Liver (tissue), 7 donors: ENCODE measurements at regions not wholly inside any gene's neighbourhood (a gene's known extent, or its start where the extent isn't known, plus 50 kb on each side); places are given as distances from the start of the nearest gene placed in this dataset.
A peak's percentile ranks its signal among the peaks of the same experiment; 100 is the strongest.

Experiments
- DNase-seq: peaks from one replicate; pipeline ENCODE4 v3.0.0-alpha.2; 2017; ENCODE audit warnings: low spot score
- H3K27ac ChIP-seq, 2 donors: one replicate each; pipeline ENCODE4 v1.7.0; 2013; ENCODE audit warnings: inconsistent platforms in 2 of 2, low read length in 2 of 2, control low read depth in 1 of 2, low read depth in 1 of 2, mild to moderate bottlenecking in 1 of 2
- H3K27me3 ChIP-seq, 4 donors: one replicate each; pipeline versions ENCODE4 v1.6.1 to v1.7.0; 2013; ENCODE audit warnings: low read length in 3 of 4, inconsistent platforms in 1 of 4, mild to moderate bottlenecking in 1 of 4, moderate library complexity in 1 of 4; ENCODE audit not compliant: control insufficient read depth in 4 of 4, insufficient read depth in 4 of 4
- H3K36me3 ChIP-seq, 4 donors: one replicate each; pipeline versions ENCODE4 v1.6.1 to v1.7.0; 2013; ENCODE audit warnings: low read length in 3 of 4, mild to moderate bottlenecking in 3 of 4, low read depth in 1 of 4, moderate library complexity in 1 of 4; ENCODE audit not compliant: control insufficient read depth in 4 of 4, insufficient read depth in 3 of 4
- H3K4me1 ChIP-seq, 4 donors: one replicate each; pipeline versions ENCODE4 v1.6.1 to v1.7.0; 2013; ENCODE audit warnings: low read length in 3 of 4, mild to moderate bottlenecking in 3 of 4, moderate library complexity in 1 of 4; ENCODE audit not compliant: control insufficient read depth in 4 of 4, insufficient read depth in 4 of 4
- H3K4me3 ChIP-seq, 3 donors: one replicate each; pipeline versions ENCODE4 v1.6.1 to v1.7.0; 2013; ENCODE audit warnings: low read length in 3 of 3, control low read depth in 1 of 3, low read depth in 1 of 3, mild to moderate bottlenecking in 1 of 3
- H3K9ac ChIP-seq, 2 donors: one replicate each; pipeline ENCODE4 v1.7.0; 2013; ENCODE audit warnings: low read length in 2 of 2, mild to moderate bottlenecking in 2 of 2, moderate library complexity in 2 of 2, control low read depth in 1 of 2, low read depth in 1 of 2
- H3K9me3 ChIP-seq, 4 donors: one replicate each; pipeline versions ENCODE4 v1.6.1 to v1.7.0; 2013; ENCODE audit warnings: low read length in 3 of 4; ENCODE audit not compliant: control insufficient read depth in 4 of 4
- GABPA ChIP-seq, 2 donors: IDR thresholded peaks in 1 of 2; conservative IDR thresholded peaks in 1 of 2; 2 replicates each; pipeline ENCODE4 v1.6.1; 2016; ENCODE audit warnings: antibody characterized with exemption in 2 of 2, mild to moderate bottlenecking in 1 of 2, moderate library complexity in 1 of 2
- HNF4G ChIP-seq: IDR thresholded peaks from 2 replicates; pipeline ENCODE4 v1.6.1; 2016; ENCODE audit warnings: antibody characterized with exemption
- JUND ChIP-seq, 2 donors: IDR thresholded peaks; 2 replicates each; pipeline ENCODE4 v1.6.1; 2016; ENCODE audit warnings: antibody characterized with exemption in 2 of 2
- NR2F2 ChIP-seq: IDR thresholded peaks from 2 replicates; pipeline ENCODE4 v1.6.1; 2016; ENCODE audit warnings: antibody characterized with exemption
- RAD21 ChIP-seq, 2 donors: IDR thresholded peaks; 2 replicates each; pipeline ENCODE4 v1.6.1; 2016; ENCODE audit warnings: antibody characterized with exemption in 2 of 2, mild to moderate bottlenecking in 2 of 2
- WGBS: extraction: QIAGEN DNeasy Blood & Tissue Kit; methylation state at CpG from one replicate; pipeline ENCODE4 v1.1.7; 2013; 5-methylcytosine and 5-hydroxymethylcytosine counted together
- TF ChIP-seq, protein P1 (sequence below): IDR thresholded peaks from 2 replicates; pipeline ENCODE4 v1.6.1; 2016; ENCODE audit warnings: antibody characterized with exemption
- TF ChIP-seq, protein P2 (sequence below): IDR thresholded peaks from 2 replicates; pipeline ENCODE4 v1.6.1; 2016; ENCODE audit warnings: antibody characterized with exemption, mild to moderate bottlenecking
- donor health status: healthy.
- donor health status: healthy.
- donor health status: healthy.
- donor health status: healthy.

DNA sequence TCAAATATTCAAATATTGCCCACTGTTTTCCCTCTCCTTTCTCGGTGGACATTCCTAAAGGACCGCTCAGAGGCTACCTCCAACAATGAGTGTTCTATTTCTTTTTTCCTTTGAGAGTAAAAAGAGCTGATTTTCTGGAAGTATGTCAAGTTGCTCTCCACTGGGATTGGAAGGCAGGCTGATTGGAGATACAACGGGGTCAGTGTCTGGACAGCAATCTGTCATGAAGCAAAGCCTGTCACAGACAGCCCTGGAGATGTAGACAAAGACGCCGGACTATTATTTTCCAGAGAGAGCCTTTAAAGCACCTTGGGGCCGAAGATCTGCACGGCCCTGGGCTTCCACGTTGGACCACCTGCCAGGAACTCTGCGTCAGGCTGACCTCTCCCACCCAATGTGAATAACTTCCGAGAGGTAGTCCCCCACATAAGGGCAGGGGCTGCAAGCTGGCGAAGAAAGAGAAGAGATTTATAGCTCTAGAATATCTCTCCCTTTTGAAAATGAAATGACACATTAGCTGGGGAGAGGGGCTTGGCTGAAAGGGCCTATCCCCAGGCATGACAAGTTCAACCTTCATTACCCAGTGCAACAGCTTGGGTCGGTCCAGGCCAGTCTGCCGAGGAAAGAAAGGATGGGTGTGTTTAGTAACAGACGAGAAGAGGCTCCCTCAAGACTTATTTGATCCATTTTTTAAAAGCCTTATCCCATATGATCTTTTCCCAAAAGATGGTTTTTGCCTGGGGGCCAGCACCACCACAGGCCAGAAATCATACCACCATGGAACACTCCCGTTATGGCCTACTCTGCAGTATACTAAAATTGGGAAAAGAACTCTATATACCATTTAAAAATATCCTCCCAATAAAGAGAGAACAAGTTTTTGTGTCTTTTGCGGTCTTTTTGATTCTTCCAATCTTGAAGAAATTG, 131.1 kb downstream of the OLIG3 start:
- Histone ChIP-seq H3K27ac (no peak overlapping the region), H3K27me3 (no peaks in the 10 kb centered on the region), H3K36me3 (no peaks in the 10 kb centered on the region), H3K4me3 (no peak overlapping the region), H3K4me1 (no peaks in the 10 kb centered on the region), H3K9me3 (no peaks in the 10 kb centered on the region), H3K9ac (no peak overlapping the region)
- TF ChIP-seq, protein P1, sequence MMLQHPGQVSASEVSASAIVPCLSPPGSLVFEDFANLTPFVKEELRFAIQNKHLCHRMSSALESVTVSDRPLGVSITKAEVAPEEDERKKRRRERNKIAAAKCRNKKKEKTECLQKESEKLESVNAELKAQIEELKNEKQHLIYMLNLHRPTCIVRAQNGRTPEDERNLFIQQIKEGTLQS, result no peak
- no peak for TF ChIP-seq GABPA (IDR thresholded peaks at IDR 0.05 in 1 of 2, conservative IDR thresholded peaks at IDR 0.05 in 1 of 2)
- no peak for TF ChIP-seq RAD21 (IDR thresholded peaks at IDR 0.05)
- no peak for TF ChIP-seq NR2F2
- DNase-seq, result no peak
- WGBS, result 91% methylated on average over 16 of the region's 16 CpGs

DNA sequence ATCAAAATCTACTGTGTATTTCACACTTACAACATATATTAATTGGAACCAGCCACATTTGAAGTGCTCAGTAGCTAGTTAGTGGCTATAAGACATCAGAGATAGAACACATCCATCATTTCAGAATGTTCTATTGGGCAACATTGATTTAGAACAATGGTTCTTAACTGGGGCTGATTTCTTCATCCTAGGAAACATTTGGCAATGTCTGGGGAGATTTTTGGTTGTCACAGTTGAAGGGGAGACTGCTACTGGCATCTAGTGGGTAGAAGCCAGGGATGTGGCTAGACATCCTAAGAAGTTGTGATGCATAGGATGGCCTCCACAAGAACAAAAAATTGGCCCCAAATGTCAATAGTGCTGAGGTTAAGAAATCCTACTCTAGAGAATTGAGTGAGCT, 132.5 kb downstream of the OLIG3 start:
- Histone ChIP-seq H3K27ac (no peak overlapping the region), H3K4me3 (no peak overlapping the region), H3K36me3 (no peaks in the 10 kb centered on the region), H3K4me1 (peaks cover 0 to 6% (median 2%) of the 10 kb centered on the region in 4 donors), H3K27me3 (no peaks in the 10 kb centered on the region), H3K9me3 (no peaks in the 10 kb centered on the region), H3K9ac (no peak overlapping the region)
- TF ChIP-seq RAD21 (IDR thresholded peaks at IDR 0.05), result peak in 1 of 2 donors; percentile 21
- TF ChIP-seq JUND (IDR thresholded peaks at IDR 0.05), result no peak
- no peak for DNase-seq

DNA sequence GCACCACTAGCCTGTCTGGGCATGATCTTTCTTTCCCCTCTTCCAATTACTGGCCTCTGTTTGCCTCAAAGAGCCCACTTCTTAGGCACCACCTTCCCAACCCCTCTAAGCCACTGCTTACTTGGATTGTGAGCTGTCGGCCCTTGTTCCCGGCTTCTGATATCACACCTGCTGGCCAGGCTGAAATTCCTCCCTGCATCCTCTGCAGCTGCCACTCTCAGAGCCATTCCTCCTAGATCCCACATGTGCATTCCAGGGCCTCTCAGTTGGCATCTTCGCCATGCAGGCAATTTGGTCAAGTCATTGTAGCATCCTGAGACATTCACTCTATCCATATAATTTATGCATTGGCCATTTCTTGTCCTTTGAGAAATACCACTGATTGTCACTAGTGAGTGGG, 135.9 kb downstream of the OLIG3 start:
- H3K27ac ChIP-seq, result no peak overlapping the region
- no peak for TF ChIP-seq HNF4G
- WGBS, result 91% methylated on average over 3 of the region's 3 CpGs
- H3K36me3 ChIP-seq, result no peaks in the 10 kb centered on the region
- H3K9ac ChIP-seq, result no peak overlapping the region
- DNase-seq, result no peak
- H3K4me1 ChIP-seq, result peaks cover 4 to 21% (median 12%) of the 10 kb centered on the region in 4 donors
- no peaks in the 10 kb centered on the region for H3K27me3 ChIP-seq
- H3K4me3 ChIP-seq, result no peak overlapping the region
- H3K9me3 ChIP-seq, result no peaks in the 10 kb centered on the region

DNA sequence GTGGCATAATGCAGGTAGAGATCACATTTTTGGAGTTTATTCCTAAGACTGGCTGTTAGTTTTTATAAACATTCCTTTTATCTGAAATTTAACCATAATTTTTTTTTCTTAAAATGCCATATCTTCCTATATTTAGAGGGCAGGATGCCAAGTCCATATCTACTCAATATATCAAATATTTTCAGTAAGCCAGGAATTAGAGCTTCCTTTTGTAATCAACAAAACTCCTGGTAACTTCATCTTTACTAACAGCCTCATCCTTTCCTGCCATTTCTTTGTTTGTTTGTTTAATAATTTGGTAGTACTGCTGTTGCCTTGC, 136.3 kb downstream of the OLIG3 start:
- Histone ChIP-seq H3K9ac (no peak overlapping the region), H3K27me3 (no peaks in the 10 kb centered on the region), H3K36me3 (no peaks in the 10 kb centered on the region), H3K27ac (no peak overlapping the region), H3K9me3 (no peaks in the 10 kb centered on the region), H3K4me1 (peaks cover 4 to 23% (median 14%) of the 10 kb centered on the region in 4 donors), H3K4me3 (no peak overlapping the region)
- no peak for DNase-seq
- TF ChIP-seq, protein P2, sequence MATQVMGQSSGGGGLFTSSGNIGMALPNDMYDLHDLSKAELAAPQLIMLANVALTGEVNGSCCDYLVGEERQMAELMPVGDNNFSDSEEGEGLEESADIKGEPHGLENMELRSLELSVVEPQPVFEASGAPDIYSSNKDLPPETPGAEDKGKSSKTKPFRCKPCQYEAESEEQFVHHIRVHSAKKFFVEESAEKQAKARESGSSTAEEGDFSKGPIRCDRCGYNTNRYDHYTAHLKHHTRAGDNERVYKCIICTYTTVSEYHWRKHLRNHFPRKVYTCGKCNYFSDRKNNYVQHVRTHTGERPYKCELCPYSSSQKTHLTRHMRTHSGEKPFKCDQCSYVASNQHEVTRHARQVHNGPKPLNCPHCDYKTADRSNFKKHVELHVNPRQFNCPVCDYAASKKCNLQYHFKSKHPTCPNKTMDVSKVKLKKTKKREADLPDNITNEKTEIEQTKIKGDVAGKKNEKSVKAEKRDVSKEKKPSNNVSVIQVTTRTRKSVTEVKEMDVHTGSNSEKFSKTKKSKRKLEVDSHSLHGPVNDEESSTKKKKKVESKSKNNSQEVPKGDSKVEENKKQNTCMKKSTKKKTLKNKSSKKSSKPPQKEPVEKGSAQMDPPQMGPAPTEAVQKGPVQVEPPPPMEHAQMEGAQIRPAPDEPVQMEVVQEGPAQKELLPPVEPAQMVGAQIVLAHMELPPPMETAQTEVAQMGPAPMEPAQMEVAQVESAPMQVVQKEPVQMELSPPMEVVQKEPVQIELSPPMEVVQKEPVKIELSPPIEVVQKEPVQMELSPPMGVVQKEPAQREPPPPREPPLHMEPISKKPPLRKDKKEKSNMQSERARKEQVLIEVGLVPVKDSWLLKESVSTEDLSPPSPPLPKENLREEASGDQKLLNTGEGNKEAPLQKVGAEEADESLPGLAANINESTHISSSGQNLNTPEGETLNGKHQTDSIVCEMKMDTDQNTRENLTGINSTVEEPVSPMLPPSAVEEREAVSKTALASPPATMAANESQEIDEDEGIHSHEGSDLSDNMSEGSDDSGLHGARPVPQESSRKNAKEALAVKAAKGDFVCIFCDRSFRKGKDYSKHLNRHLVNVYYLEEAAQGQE, result peak; percentile 23
- no peak for TF ChIP-seq HNF4G
